ENCODE measurements at regions not wholly inside any gene's neighbourhood (a gene's known extent, or its start where the extent isn't known, plus 50 kb on each side); places are given as distances from the start of the nearest gene placed in this dataset.
"Not testable (repeated sequence)": the region's sequence is repeated elsewhere in the genome, so short reads cannot be mapped to it uniquely, and the experiment has no call there.

DNA sequence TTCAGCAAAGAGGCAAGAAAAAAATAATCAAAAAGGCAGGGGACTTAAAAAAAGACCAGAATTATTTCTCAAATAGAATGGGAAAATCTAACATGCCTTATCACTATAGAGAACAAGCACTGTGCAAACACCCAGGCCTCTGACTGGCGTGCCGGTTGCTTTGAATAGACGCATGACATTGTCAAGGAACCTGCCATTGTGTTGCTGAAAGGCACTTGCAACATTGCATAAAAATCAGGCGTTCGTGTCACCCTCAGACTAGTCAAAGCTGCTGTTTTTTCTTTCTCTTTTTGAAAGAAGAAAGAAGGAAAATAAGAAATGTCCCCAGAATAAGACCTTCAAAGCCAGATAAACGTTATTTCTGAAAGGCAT lies 549.3 kb upstream of the CADM1 start:
- no peak for DNase-seq (ENCODE audit: low read depth)

DNA sequence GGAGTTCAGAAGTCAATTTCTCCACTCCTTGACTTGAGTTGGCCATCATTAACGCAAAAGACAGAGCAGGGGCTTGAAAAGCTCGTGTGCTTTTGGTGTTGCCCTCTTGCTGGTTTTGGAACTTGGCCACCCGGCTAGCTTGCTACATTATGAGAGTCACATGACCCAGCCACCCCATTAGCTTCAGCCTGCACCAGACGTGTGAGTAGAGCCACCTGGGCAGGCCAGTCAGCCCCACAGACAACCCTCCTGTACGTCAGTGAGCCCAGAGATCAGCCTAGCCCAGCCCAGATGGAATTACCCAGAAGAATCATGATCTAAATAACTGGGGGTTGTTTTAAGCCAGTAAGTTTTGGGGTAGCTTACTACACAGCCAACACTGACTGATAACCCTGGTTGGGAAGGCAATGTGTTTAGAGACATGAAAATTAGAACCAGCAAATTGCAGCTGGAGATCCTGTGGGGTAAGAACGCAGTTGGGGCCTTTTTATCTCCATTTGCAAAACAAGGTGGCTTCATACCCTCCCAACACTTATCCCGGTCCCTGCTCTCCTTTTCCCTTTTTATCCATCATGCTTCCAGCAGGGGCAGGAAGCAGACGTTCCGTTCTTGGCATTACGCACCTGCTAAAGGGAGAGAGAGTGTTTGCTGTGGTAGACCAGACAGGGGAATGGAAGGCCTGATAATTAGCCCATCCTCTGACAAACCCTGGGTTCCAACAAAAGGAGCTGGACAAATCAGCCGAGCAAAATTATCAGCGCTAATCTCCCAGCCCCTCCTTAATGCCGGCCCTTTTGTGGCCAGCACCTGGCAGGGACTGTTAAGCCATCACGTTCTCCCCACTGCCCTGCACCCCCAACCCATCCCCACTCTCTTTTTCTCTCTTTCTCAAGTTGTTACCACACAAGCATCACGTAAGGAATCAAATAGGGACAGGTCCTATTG lies 548.7 kb upstream of the CADM1 start:
- no peak for DNase-seq (ENCODE audit: low read depth)

DNA sequence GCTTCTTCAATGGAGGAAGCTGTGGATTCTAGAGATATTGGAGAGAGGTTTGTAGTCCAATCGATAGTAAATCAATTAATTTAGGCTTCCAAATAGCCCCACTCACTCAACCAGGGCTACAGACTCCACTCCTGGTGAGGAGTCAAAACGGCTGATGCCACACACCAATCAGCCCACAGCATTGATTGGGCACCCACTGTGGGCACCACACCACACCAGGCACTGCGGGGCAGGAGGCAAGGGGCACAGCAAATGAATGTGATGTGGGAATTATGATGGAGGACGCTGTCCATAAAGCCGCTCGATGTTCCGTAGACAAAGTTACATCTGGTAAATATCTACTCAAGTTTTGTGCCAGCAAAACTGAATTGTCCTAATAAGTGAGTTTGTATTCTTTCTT lies 547.3 kb upstream of the CADM1 start:
- DNase-seq (ENCODE audit: low read depth), result no peak

DNA sequence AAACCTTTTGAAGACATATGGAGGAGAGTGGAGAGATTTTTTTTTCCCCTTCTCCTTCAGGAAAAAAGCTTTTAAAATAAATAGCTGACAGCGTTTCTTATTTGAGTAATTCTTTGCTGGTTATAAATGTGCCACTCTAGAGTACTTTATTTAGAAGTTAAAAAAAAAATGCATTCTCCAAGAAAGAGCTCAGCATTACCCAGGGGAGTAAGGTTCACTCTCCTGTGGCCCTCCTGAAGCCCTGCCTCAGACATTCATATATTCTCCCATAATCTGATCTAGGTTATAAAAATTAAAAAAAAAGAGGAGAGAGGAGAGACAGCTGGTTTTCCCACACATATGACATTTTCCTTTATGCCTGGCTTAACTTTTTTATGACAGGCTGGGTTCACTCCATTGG lies 545.2 kb upstream of the CADM1 start:
- DNase-seq (ENCODE audit: low read depth), result no peak

DNA sequence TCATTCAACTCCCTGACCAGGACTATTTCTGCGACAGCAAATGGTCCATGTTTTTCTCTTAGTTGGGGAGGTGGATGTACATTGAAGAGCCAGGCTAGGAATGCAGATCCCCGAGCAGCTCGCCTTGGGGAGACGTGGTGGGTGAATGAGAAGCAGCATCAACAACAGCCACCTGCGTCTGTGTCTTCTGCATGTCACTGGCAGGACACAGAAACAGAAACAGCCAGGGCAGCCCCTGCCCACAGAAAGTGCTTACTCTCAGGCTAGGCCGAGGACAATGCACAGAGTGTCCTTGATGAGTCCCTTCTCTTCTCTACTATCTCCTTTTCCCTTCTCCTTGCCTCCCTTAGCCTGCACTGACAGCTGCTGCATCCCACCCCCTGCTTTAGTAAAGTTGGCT lies 541.9 kb upstream of the CADM1 start:
- DNase-seq (ENCODE audit: low read depth), result no peak

DNA sequence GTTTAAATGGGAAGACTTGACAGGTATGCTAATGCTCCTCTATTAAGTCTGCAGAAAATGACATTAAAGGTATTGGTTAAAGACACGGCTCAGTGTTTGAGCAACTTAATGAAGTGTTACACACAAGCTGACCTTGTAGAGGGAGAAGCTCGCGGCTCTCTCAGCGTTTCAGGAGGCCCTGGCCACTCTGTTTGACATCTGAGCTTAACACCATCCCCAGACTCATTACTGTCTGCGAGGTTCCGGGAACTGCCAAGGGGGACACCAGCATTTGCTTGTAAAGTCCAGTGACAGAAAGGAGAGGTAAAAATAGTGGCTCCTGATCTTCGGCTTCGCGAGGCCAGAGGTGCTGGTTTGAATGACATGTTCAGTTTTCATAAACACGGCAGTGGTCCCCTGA lies 540.7 kb upstream of the CADM1 start:
- DNase-seq (ENCODE audit: low read depth), result no peak

DNA sequence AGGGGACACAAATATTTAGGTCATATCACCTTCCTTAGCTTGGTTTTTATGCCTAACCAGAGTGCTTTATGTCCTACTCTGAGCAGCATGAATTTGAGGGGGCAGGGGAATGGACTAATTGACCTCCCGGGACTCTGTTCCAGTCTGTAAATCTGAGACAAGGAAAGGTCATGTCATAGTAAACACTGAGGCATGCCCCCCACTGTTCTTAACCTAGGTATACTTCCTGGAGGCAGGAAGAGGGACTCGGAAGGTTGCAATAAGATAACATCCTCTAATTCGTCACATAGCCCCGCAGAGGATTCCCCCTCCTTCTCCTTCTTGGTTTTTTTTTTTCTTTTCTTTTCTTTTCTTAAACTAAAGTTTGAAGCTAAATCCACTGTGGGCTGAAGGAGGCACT lies 540.3 kb upstream of the CADM1 start:
- DNase-seq (ENCODE audit: low read depth), result no peak

DNA sequence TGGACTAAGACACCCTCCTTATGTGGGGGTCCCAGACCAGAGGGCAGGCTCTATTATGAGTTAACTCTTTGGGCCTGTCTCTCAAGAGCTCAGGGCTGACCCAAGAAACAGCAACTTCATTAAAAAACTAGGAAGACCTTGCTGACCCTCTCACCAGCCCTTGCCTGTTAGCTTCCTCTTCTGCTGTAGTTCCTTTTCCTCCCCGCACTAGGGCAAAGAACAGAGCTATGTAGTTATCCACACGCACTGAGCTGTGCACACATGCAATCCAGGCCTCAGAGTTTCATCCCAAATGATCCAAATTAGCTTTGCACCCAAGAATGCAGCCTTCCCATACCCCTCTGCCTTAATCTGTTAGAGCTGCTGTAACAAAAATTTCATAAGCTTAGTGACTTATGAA lies 539.6 kb upstream of the CADM1 start:
- DNase-seq (ENCODE audit: low read depth), result no peak

DNA sequence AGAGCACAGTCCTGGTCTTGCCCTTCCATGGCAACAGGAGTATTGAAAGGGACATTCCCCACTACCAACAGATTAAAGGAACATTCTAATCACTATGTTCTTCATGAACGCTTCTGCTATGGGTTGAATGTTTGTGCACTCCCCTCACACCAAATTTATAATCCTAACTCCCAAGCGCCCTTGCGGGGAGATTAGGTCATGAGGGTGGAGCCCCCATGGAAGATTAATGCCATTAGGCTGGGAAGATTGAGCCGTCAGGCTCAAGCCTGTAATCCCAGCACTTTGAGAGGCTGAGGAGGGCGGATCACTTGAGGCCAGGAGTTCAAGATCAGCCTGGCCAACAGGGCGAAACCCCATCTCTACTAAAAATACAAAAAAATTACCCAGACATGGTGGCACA lies 538.8 kb upstream of the CADM1 start:
- DNase-seq (ENCODE audit: low read depth), result not testable (repeated sequence)

DNA sequence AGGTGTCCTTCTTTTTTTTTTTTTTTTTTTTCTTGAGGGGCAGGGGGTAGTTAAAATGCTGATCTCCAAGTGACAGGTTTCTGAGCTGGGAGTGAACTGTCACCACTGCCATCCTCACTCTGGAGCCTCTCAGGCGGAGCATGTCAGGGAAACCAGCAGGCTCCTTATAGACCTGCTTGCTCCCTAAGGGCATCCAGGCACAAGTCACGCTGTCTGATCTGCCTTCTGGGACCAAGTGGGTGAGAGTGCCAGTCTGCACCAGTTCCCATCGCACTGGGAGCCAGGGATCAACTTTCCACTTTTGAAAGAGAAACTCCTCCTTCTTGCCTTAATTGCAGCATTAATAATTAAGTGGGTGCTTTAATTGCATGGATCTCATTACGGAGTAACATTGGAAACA lies 537.9 kb upstream of the CADM1 start:
- no peak for DNase-seq (ENCODE audit: low read depth)

DNA sequence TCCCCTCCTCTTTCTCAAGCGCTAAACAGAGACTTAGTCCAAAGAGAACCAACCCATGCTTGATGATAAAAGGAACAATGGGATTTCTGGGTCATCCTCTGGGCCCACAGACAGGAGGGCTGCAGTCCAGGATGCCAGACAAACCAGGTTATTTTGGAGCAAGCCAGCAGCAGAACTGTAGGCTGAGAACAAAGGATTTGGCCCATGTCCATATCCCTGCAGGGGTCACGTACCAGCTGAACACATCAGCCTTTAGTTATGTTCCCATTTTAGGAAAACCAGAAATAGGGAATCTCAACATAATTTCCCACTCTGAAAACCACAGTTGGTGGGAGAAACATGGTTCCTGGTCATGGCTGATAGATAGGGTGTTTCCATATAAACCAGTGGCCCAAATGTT lies 533.6 kb upstream of the CADM1 start:
- DNase-seq (ENCODE audit: low read depth), result peak; percentile 63

DNA sequence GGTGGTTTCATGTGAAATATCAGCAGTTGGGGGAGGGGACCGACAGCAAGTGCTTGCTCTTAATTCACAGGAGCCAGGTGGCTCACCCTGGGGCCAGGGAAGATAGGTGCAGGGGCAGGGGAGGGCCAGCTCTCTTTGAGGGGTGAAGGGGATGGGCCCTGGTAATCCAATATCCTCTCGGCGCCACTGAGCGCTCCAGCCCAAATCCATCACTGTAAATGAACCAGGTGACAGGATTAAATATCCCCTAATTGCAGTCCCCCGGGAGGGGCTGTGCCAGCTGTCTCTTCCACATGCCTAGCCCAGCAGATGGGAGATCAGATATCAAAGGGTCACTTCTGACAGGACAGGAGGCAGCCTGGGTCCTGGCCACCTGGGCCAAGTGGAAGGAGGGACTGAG lies 531.8 kb upstream of the CADM1 start:
- DNase-seq (ENCODE audit: low read depth), result no peak

DNA sequence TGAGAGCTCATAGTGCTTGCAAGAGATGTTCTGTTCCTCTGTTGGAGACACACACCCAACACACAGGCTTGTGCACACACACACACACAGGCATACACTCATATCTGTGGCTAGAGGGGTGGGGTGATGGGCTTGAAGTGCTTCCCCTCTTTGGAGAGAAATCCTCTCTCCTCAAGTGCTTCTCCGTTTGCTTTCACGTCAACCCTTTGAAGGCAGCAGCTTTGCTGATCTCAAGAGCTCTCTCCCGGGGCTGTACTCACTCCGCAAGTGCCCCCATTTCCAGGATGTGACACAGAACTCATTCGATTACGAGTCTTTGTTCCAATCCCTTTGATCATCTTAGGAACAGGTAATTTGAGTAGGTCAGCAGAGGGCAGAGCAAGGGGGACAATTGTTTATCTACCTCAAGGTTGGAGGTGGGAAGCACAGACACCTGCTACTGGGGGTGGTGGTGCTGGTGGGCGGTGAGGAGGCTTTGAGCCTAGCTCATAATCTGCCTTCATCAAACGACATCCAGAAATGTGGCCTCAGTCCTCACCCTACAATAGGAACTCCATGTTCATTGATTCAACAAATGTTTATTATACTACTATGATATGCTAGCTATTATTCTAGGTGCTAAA lies 529.8 kb upstream of the CADM1 start:
- DNase-seq (ENCODE audit: low read depth), result no peak

DNA sequence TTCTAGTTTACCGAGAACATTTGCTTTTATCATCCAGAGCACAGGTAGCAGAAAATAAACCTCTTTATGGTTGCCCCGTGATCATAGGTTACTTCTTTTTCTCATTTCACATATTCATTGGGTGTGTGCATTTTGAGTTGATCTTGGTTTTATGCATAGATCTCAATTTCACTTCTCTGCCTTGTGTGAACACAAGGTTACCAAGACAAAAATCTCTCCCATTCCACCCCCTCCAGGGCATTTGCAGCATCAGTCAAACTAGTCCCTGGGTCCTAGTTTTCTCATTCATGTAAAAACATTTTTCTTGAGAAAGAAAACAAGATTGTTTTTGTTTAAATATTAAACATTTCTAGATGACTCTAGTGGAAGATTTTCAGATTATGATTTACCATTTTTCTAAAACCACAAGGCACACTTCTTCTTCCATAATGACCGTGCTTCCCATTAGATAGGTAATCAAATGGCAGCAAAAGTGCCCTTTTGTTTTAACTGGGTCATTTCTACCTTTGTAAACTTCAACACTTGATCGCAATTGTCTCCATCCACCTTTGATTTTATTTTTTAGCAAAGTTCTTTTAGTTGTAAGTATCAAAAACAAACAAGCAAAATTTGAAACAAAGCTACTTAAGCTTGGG lies 526.6 kb upstream of the CADM1 start:
- no peak for DNase-seq (ENCODE audit: low read depth)

DNA sequence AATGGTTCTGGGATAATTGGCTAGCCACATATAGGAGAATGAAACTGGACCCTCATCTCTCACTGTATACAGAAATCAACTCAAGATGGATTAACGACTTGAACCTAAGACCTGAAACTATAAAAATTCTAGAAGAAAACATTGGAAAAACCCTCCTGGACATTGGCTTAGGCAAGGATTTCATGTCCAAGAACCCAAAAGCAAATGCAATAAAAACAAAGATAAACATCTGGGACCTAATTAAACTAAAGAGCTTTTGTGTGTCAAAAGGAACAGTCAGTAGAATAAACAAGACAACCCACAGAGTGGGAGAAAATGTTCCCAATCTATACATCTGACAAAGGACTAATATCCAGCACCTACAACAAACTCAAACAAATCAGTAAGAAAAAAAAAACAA lies 524.3 kb upstream of the CADM1 start:
- DNase-seq (ENCODE audit: low read depth), result peak; percentile 10

DNA sequence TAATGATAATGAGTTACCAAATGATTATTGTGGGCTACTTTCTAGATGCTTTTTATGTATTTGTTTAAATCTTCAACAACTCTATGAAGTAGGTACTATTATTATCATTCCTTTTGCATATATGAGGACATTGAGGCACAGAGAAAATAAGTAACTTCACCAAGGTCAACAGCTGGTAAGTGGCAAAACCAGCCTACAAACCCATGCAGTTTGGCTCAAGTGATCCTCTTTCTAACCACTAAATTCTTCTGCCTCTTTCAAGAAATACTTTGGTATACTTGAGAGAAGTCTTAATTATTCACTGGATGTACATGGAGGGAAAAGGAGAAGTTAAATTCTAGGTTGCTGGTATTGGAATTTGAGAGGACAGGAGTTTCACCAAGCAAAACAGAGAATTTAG lies 495.2 kb upstream of the CADM1 start:
- no peak for DNase-seq (ENCODE audit: low read depth)

DNA sequence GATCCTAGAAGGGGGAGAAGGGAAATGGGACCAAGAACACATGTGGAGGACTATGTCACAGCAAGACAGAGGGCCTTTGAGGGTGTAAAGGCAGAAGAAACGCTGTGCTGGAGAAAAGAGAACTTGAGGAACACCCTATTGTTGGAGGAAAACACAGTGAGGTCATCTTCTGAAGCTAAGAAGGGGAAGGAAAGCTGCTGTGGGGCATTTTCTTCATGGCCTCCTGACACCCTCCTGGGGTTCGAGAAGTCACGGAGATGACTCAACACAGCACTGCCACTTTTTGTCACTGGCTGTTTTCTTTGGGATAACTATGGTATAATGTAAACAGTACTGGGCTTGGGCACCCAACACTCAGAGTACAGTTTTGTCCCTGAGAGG lies 492.6 kb upstream of the CADM1 start:
- peak; percentile 26 for DNase-seq (ENCODE audit: low read depth)

DNA sequence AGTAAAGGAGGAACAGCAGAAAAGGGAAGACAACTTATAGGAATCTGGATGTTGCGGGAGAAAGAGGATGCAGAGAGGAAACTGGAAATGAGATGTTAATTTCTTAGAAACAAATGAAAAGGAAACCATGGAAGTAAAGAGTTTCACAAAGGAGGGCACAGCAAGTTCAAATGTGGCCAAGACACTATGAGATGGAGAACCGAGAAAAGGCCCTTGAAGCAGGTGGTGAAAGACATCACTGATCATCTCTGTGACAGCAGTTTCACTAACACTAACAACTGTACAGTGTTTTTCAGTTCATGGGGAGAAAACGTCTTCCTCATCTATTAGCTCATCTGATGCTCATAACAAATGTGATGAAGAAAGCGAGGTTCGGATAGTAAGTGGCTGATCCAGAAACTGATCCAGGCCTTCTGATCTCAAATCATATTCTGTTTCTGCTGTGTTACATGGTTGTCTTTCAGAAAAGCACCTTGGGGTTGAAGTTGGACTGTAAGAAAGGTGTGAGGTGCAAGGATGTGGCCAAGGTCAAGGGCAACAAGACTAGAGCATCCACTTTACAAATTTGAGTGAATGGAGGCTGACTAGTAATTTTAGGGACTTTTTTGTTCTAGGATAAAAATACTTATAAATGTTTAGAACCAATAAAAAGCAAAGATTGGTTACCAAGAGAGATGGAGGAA lies 492.1 kb upstream of the CADM1 start:
- no peak for DNase-seq (ENCODE audit: low read depth)

DNA sequence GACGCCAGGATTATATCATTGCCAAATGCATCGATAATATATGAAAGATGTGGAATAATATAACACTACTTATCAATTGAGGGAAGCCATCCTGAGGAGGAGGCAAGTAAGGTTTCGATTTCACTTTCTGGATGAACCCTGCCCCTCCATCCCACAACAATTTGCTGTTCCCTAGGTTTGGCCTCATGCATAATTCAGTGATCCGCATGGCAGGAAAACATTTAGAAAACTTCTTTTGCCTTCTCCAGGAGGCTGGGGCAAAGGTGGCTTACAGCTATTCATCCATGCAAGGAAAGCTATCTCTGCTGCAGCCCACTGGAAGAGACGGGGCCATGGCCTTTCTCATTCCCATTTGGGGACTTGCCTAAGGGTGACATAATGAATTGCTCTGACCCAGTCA lies 489.4 kb upstream of the CADM1 start:
- DNase-seq (ENCODE audit: low read depth), result no peak

DNA sequence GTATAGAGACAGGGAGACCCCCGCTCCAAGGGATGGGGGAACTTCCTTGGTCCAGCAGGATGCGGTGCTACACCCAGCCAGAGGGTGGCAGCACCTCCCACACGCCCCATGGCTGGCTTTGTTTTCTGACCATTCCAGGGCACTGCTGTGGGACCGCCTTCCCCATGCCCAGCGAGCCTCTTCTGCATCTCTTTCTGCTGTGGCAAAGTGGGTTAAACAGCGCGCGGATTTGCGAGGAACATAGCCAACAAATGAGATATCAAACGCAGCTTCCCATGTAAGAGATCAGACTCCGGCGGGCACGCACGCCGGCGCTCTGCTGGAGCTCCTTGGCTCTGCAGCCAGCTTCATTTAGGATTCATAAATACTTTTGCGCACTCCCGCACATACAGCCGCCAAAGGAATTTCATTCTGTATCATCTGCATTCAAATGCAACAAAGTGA lies 485.8 kb upstream of the CADM1 start:
- DNase-seq (ENCODE audit: low read depth), result no peak

DNA sequence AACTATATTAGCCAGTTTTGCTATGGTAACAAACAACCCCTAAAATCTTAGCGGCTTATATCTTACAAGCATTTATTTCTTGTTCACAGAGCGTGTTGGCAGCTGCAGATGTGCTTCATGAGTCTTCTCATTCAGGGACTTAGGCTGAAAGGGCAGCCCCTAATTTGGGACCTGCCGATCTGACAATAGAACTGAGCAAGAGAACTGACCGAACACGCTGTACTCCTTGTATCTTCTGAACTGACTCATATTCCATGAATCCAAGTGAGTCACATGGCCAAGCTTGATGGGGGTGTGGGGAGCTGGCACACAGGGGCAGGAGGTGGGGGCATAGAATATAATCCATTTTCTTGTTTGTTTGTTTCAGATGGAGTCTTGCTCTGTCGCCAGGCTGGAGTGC lies 481.7 kb upstream of the CADM1 start:
- peak; percentile 48 for DNase-seq (ENCODE audit: low read depth)

DNA sequence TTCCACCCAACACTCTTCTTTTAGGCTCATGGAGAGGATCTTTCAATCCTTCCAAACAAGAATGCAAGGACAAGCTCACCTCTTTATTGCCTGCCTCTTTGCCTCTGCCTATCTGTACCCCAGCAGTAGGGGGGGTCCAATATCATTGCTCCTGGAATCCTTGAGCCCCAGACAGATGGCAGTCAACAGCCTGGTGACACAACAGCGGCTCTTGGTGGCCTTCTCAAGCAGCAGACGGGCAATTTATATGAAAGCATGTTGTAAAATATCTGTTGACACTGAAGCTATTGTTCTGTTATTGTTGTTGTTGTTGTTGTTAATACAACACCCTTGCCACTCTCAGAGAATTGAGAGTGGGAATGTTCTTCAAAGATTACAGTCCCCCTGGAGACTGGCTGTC lies 480.0 kb upstream of the CADM1 start:
- no peak for DNase-seq (ENCODE audit: low read depth)

DNA sequence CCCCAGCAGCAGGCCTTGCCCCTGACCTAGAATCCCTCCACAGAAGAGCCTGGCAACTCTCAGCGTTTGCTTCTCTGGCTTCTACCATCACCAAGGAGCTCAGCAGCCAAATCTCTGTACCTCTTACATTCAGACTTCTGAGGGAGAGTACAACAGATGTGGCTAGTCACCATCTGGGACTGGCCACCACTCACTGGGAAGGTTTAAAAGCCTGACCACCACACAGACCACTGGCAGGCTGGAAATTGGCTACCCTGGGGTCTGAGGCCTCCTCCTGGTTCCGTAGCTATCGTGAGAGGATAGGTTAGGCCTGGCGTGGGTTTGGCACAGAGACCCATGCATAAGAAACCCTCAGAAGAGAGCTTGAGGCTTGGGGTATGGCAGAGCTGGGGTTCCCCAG lies 478.5 kb upstream of the CADM1 start:
- no peak for DNase-seq (ENCODE audit: low read depth)

All from M059J (cell line).